ENCODE measurements at regions not wholly inside any gene's neighbourhood (a gene's known extent, or its start where the extent isn't known, plus 50 kb on each side); places are given as distances from the start of the nearest gene placed in this dataset.

DNA sequence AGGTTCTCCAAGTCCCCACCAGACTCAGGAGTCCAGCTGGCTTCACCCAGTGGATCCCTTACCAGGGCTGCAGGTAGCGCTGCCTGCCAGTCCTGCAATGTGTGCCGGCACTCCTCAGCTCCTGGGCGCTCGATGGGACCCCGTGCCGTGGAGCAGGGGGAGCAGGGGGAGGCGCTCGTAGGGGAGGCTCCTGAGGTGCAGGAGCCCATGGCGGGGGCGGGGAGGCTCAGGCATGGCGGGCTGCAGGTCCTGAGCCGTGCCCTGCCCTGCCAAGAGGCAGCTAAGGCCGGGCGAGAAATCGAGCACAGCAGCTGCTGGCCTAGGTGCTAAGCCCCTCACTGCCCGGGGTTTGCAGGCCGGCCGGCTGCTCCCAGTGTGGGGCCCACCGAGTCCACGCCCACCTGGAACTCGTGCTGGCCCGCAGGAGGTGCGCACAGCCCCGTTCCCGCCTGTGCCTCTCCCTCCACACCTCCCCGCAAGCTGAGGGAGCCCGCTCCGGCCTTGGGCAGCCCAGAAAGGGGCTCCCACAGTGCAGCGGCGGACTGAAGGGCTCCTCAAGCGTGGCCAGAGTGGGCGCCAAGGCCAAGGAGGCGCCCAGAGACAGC lies 792.9 kb upstream of the CCDC179 start:
- no peak for DNase-seq (ENCODE audit: low read depth)

DNA sequence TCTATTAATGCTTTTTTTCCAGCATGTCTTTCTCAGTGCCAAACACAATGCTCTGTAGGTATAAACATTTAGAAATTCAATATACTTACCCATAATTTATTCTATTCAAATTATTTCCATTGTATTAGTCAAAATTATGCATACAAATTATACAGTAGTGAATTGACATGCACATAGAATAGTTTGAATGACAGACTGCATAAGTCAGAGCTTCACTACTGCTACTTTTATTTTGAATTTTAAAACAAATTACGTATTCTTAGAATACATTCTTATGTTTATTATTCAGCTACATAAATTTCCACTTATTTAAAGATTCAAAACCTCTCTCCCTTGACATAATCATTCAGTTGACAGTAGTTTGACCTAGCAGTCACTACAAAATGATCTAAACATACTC lies 808.0 kb upstream of the CCDC179 start:
- DNase-seq (ENCODE audit: low read depth) = no peak

GRCh38 chr11:23673366-23673765 lies 813.1 kb upstream of the CCDC179 start:
- no peak for DNase-seq (ENCODE audit: low read depth)

- no peak for DNase-seq (ENCODE audit: low read depth)
Measured at GRCh38 chr11:23674866-23675265, 814.6 kb upstream of the CCDC179 start.

GRCh38 chr11:23679041-23679440 lies 817.8 kb upstream of the LUZP2 start:
- no peak for DNase-seq (ENCODE audit: low read depth)

GRCh38 chr11:23679981-23680380 lies 816.9 kb upstream of the LUZP2 start:
- no peak for DNase-seq (ENCODE audit: low read depth)

GRCh38 chr11:23680488-23681230 lies 816.2 kb upstream of the LUZP2 start:
- no peak for DNase-seq (ENCODE audit: low read depth)

GRCh38 chr11:23684701-23685100 lies 812.2 kb upstream of the LUZP2 start:
- no peak for DNase-seq (ENCODE audit: low read depth)

DNA sequence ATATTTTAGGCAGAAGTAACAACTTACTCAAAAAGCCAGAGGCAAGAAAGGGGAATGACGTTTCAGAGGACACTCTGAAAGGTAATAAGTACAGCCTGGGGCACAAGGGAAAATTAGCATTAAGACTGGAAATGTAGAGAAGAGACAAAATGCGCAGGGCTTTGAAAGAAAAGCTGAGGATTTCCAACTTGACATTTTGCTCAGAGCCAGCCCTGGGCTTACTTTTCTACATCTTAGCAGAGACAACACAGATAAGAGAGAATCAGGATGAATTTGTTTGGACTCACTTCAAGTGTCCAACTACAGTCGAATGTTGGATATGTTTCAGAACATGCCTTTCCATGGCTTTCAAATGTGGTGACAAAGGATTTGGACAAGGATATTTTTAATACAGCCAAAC lies 808.9 kb upstream of the LUZP2 start:
- no peak for DNase-seq (ENCODE audit: low read depth)

- no peak for DNase-seq (ENCODE audit: low read depth)
Measured at GRCh38 chr11:23688411-23688810, 808.4 kb upstream of the LUZP2 start.

- peak; percentile 81 for DNase-seq (ENCODE audit: low read depth)
Measured at GRCh38 chr11:23688835-23689234, 808.0 kb upstream of the LUZP2 start.

DNA sequence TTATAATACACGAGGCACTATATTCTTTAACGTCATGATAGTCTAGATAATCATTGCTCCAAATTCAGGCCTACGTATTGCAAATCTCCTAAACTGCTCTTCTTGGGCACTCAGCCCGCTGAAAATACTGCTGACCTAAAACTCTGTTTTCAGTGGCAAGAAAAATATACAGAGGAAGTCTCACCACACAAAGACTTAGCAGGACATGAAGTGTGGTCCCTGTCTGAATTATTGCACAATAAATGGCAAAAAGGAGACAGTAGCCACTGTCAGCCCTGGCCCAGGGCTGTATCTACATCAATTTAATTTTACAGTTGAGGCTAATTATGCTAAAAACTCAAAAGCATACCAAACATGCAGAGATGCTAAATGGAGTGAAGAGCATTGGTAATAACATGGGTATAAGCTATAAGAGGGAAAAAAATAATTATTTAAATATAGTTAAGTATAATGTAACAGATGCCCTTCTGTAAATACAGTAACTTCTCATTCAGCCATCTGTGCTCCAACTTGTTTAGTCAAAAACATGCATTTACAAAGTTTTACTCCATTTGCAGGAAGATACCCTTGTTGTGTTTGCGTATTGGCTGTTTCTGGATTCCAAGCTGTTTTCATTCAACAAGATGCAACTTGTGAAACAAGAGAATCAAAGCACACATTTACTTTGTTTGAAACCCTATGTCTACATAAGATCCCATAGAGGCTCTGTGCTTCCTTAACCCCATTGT lies 800.0 kb upstream of the LUZP2 start:
- no peak for DNase-seq (ENCODE audit: low read depth)

- no peak for DNase-seq (ENCODE audit: low read depth)
Measured at GRCh38 chr11:23704183-23704582, 792.7 kb upstream of the LUZP2 start.

DNA sequence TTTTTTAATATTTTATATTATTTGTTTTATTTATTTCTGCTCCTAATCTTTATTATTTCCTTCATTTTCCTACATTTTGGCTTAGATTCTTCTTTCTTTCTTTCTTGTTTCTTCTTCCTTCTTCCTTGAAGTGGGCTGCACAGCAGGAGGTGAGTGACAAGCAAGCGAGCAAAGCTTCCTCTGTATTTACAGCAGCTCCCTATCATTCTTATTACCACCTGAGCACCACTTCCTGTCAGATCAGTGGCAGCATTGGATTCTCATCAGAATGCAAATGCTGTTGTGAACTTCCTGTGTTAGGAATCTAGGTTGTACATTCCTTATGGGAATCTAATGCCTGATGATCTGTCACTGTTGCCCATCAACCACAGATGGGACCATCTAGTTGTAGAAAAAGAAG lies 784.9 kb upstream of the LUZP2 start:
- DNase-seq (ENCODE audit: low read depth) = no peak

DNA sequence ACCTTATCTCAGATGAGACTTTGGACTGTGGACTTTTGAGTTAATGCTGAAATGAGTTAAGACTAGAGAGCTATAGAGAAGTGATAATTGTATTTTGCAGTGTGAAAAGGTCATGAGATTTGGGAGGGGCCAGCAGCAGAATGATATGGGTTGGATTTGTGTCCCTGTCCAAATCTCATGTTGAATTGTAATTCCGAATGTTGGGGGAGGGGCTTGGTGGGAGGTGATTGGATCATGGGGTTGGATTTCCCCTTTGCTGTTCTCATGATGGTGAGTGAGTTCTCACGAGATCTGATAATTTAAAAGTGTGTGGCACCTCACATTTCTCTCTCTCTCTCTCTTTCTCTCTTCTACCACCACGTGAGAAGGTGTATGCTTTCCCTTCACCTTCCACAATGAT lies 777.8 kb upstream of the LUZP2 start:
- no peak for DNase-seq (ENCODE audit: low read depth)

DNA sequence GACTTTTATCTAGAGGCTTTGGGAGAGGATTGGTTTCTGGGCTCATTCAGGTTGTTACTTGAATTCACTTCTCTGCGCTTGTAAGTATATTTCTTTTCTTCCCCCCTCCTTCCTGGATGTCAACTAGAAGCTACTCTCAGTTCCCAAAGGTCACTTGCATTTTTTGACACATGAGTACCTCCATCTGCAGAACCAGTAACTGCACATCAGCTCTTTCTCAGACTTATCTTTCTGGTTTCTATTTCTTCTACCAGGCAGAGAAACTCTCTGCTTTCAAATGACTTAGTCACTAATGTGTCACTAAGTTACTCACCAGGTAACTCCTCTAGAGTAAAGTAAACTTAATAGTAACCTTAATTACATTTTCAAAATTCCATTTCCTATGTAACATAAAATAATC lies 773.0 kb upstream of the LUZP2 start:
- DNase-seq (ENCODE audit: low read depth) = peak; percentile 31

DNA sequence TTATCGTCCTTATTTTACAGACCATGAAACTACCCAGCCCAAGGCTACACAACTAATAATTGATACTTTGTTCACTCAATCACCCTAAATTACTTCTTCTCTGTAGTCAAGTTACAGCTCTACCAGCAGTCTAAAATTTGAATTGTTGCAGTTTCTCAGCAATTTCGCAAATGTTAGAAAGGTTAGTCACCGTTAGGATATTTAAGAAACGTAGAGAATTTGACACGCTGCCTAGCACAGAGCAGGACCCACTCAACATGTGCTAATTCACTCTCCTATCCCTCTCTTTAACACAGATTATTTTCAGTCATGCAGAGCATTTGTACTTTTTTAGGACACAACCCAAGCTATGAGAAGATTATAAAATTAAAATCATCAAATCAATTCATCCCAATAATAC lies 771.1 kb upstream of the LUZP2 start:
- peak; percentile 83 for DNase-seq (ENCODE audit: low read depth)

- DNase-seq (ENCODE audit: low read depth) = no peak
Measured at GRCh38 chr11:23727387-23727786, 769.5 kb upstream of the LUZP2 start.

DNA sequence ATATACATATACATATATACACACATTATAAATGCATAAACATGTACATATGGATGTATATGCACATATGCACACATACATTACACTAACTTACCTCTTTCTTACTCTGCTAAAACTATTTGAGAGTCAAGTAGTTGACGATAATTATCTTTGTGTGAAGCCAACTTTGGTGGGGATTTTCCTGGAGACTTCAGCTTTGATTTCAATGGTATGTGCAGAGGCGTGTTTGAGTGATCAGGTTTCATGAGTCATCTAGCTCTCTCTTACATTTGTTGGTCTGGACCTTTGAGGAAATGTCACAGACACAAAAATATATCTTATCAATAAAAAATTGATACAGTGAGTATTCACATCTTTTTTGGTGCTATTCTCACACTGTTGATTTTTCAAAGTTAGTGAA lies 769.1 kb upstream of the LUZP2 start:
- DNase-seq (ENCODE audit: low read depth) = peak; percentile 77

DNA sequence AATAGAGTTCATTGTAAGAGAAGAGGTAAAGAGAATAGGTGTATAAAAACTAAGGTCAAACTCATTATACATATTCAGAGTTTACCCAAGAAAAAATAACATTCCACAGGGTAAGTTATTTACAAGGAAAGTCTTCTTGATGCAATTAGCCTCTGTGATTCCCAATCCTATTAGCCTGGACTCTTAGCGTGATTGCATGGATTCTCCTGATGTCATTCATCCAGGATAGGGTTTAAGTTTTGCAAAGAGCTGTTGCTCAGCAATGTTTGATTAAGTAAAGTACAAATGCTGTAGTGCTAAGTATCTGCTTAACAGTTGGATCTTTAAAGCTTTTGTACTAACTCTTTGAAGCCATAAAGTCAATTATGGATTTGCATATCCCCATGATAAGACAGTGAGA lies 767.8 kb upstream of the LUZP2 start:
- no peak for DNase-seq (ENCODE audit: low read depth)

DNA sequence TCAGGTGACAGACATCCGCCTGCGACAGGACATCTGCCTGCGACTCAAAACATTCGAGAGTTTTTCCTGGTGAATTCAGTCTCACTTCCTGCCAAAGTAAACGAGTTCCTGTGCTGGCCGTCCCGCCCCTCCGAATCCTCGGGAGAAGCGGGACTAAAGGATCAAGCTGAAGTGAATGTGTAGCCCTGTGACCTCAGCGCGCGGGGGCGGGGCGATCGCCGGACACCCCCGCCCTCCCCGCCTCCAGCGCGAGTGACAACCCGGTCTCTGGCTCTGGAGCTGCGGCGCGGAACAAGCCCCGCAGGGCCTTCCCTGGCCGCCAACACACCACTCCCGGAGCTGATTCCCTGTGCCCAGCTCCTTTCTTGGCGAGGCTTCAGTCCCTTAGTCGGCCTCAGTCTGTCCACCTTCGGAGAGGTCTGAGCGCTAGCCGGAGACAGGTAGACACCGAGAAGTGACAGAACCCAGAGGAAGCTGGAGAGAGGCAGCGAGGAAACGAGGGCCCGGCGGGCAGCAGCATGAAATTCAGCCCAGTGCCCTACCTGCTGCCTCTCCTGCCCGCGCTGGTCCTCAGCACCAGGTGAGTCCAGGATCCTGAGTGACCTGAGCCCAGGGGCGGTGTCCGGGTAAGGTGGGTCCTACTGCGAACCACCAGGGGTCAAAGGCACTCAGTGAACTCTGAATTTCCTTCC lies 766.4 kb upstream of the LUZP2 start:
- no peak for DNase-seq (ENCODE audit: low read depth)

GRCh38 chr11:23732026-23732425 lies 764.8 kb upstream of the LUZP2 start:
- no peak for DNase-seq (ENCODE audit: low read depth)

All from LHCN-M2 (cell line).